SK-N-SH treated with all-trans-retinoic acid at 6 μM for 48 hours (cell line): ENCODE measurements at regions not wholly inside any gene's neighbourhood (a gene's known extent, or its start where the extent isn't known, plus 50 kb on each side); places are given as distances from the start of the nearest gene placed in this dataset.

ENCODE experiments used
- ARNTL ChIP-seq: fragments of 450-650 bp; formaldehyde crosslinking; IDR thresholded peaks from 2 replicates; pipeline ENCODE4 v1.5.0; 2020; ENCODE audit warnings: low read depth, mild to moderate bottlenecking, moderate library complexity, borderline replicate concordance
- BACH2 ChIP-seq: fragments of 250-450 bp; sonication (Bioruptor Pico); IDR thresholded peaks from 2 replicates; pipeline ENCODE4 v1.9.0; 2021; ENCODE audit warnings: mild to moderate bottlenecking, borderline replicate concordance
- ESRRG ChIP-seq: fragments of 250-450 bp; sonication (Bioruptor Pico); IDR thresholded peaks from 2 replicates; pipeline ENCODE4 v1.6.1; 2021; ENCODE audit warnings: mild to moderate bottlenecking
- PPARA ChIP-seq: fragments of 250-450 bp; sonication (Bioruptor Pico); IDR thresholded peaks from 2 replicates; pipeline ENCODE4 v1.5.0; 2020; ENCODE audit warnings: mild to moderate bottlenecking, borderline replicate concordance
- RARB ChIP-seq: fragments of 250-450 bp; sonication (Bioruptor Pico); IDR thresholded peaks from 2 replicates; pipeline ENCODE4 v1.8.0; 2021; ENCODE audit warnings: mild to moderate bottlenecking, moderate library complexity
- SNAI2 ChIP-seq: fragments of 250-450 bp; sonication (Bioruptor Pico); IDR thresholded peaks from 2 replicates; pipeline ENCODE4 v1.5.0; 2020; ENCODE audit warnings: mild to moderate bottlenecking, moderate library complexity
- TCF4 ChIP-seq: fragments of 250-450 bp; sonication (Bioruptor Pico); IDR thresholded peaks from 2 replicates; pipeline ENCODE4 v1.8.0; 2021; ENCODE audit warnings: mild to moderate bottlenecking, moderate library complexity, borderline replicate concordance
- ZFP3 ChIP-seq: fragments of 250-450 bp; sonication (Bioruptor Pico); IDR thresholded peaks from 2 replicates; pipeline ENCODE4 v1.5.0; 2020; ENCODE audit warnings: mild to moderate bottlenecking, moderate library complexity
- ZFP30 ChIP-seq: fragments of 450-650 bp; formaldehyde crosslinking; IDR thresholded peaks from 2 replicates; pipeline ENCODE4 v1.5.0; 2022; ENCODE audit warnings: mild to moderate bottlenecking, moderate library complexity
- ZNF565 ChIP-seq: fragments of 450-650 bp; formaldehyde crosslinking; conservative IDR thresholded peaks from 2 replicates; pipeline ENCODE4 v1.5.0; 2020; ENCODE audit warnings: low read depth, mild to moderate bottlenecking, moderate library complexity
- ZNF70 ChIP-seq: fragments of 450-650 bp; formaldehyde crosslinking; IDR thresholded peaks from 2 replicates; pipeline ENCODE4 v1.5.0; 2020; ENCODE audit warnings: mild to moderate bottlenecking, moderate library complexity
- TF ChIP-seq, protein P1 (sequence below): fragments of 250-450 bp; sonication (Bioruptor Pico); IDR thresholded peaks from 2 replicates; pipeline ENCODE4 v1.8.0; 2020; ENCODE audit warnings: mild to moderate bottlenecking, moderate library complexity, borderline replicate concordance
- TF ChIP-seq, protein P2 (sequence below): fragments of 250-450 bp; sonication (Bioruptor Pico); IDR thresholded peaks from 2 replicates; pipeline ENCODE4 v1.5.1; 2021; ENCODE audit warnings: mild to moderate bottlenecking, moderate library complexity

DNA sequence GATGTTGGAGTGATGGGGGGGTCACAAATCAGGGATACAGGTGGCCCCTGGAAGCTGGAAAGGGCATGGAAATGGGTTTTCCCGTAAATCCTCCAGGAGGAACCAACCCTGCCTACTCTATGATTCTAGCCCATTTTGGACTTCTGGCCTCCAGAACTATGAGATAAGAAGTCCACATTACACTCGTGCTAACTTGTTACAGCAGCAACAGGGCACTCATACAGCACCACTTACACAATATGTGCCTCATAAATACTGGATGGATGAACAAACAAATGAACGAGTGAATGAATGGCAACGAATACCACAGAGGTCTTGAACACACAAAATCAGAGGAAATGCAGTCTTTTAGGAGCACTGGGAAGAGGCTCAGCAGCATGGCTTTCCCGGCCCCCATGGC is 531.3 kb downstream of the NPHP4 start:
- TF ChIP-seq RARB (CRISPR knock-in tag) = no peak
- no peak for TF ChIP-seq SNAI2 (CRISPR knock-in tag)
- TF ChIP-seq BACH2 (CRISPR knock-in tag) = no peak
- TF ChIP-seq ESRRG (CRISPR knock-in tag) = no peak
- no peak for TF ChIP-seq TCF4 (CRISPR knock-in tag)
- TF ChIP-seq, protein P1, sequence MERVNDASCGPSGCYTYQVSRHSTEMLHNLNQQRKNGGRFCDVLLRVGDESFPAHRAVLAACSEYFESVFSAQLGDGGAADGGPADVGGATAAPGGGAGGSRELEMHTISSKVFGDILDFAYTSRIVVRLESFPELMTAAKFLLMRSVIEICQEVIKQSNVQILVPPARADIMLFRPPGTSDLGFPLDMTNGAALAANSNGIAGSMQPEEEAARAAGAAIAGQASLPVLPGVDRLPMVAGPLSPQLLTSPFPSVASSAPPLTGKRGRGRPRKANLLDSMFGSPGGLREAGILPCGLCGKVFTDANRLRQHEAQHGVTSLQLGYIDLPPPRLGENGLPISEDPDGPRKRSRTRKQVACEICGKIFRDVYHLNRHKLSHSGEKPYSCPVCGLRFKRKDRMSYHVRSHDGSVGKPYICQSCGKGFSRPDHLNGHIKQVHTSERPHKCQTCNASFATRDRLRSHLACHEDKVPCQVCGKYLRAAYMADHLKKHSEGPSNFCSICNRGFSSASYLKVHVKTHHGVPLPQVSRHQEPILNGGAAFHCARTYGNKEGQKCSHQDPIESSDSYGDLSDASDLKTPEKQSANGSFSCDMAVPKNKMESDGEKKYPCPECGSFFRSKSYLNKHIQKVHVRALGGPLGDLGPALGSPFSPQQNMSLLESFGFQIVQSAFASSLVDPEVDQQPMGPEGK (CRISPR knock-in tag) = no peak
- no peak for TF ChIP-seq ZFP30
- TF ChIP-seq, protein P2, sequence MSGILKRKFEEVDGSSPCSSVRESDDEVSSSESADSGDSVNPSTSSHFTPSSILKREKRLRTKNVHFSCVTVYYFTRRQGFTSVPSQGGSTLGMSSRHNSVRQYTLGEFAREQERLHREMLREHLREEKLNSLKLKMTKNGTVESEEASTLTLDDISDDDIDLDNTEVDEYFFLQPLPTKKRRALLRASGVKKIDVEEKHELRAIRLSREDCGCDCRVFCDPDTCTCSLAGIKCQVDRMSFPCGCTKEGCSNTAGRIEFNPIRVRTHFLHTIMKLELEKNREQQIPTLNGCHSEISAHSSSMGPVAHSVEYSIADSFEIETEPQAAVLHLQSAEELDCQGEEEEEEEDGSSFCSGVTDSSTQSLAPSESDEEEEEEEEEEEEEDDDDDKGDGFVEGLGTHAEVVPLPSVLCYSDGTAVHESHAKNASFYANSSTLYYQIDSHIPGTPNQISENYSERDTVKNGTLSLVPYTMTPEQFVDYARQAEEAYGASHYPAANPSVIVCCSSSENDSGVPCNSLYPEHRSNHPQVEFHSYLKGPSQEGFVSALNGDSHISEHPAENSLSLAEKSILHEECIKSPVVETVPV (CRISPR knock-in tag) = no peak
- no peak for TF ChIP-seq ZFP3 (CRISPR knock-in tag)
- no peak for TF ChIP-seq ARNTL (CRISPR knock-in tag)
- TF ChIP-seq ZNF565 = no peak
- no peak for TF ChIP-seq PPARA (CRISPR knock-in tag)
- no peak for TF ChIP-seq ZNF70 (CRISPR knock-in tag)
